SK-N-SH treated with all-trans-retinoic acid at 6 μM for 48 hours (cell line): ENCODE measurements at regions not wholly inside any gene's neighbourhood (a gene's known extent, or its start where the extent isn't known, plus 50 kb on each side); places are given as distances from the start of the nearest gene placed in this dataset.

Source experiments
- ATAC-seq: fragments of 200-7000 bp; cut with Tn5 transposase; 3 replicates; pipeline ENCODE4 v1.9.1; 2020; ENCODE audit warnings: mild to moderate bottlenecking, moderate library complexity
- ARNTL ChIP-seq: fragments of 450-650 bp; formaldehyde crosslinking; IDR thresholded peaks from 2 replicates; pipeline ENCODE4 v1.5.0; 2020; ENCODE audit warnings: low read depth, mild to moderate bottlenecking, moderate library complexity, borderline replicate concordance
- BACH2 ChIP-seq: fragments of 250-450 bp; sonication (Bioruptor Pico); IDR thresholded peaks from 2 replicates; pipeline ENCODE4 v1.9.0; 2021; ENCODE audit warnings: mild to moderate bottlenecking, borderline replicate concordance
- CSDC2 ChIP-seq: fragments of 250-450 bp; sonication (Bioruptor Pico); IDR thresholded peaks from 2 replicates; pipeline ENCODE4 v1.5.0; 2020; ENCODE audit warnings: mild to moderate bottlenecking, moderate library complexity
- ESRRG ChIP-seq: fragments of 250-450 bp; sonication (Bioruptor Pico); IDR thresholded peaks from 2 replicates; pipeline ENCODE4 v1.6.1; 2021; ENCODE audit warnings: mild to moderate bottlenecking
- GLIS3 ChIP-seq: fragments of 250-450 bp; sonication (Bioruptor Pico); IDR thresholded peaks from 2 replicates; pipeline ENCODE4 v1.5.0; 2020; ENCODE audit warnings: mild to moderate bottlenecking, moderate library complexity
- OSR1 ChIP-seq: fragments of 250-450 bp; sonication (Bioruptor Pico); IDR thresholded peaks from 2 replicates; pipeline ENCODE4 v1.8.0; 2022; ENCODE audit warnings: moderate library complexity, mild to moderate bottlenecking, inconsistent platforms
- PPARA ChIP-seq: fragments of 250-450 bp; sonication (Bioruptor Pico); IDR thresholded peaks from 2 replicates; pipeline ENCODE4 v1.5.0; 2020; ENCODE audit warnings: mild to moderate bottlenecking, borderline replicate concordance
- RARB ChIP-seq: fragments of 250-450 bp; sonication (Bioruptor Pico); IDR thresholded peaks from 2 replicates; pipeline ENCODE4 v1.8.0; 2021; ENCODE audit warnings: mild to moderate bottlenecking, moderate library complexity
- SNAI2 ChIP-seq: fragments of 250-450 bp; sonication (Bioruptor Pico); IDR thresholded peaks from 2 replicates; pipeline ENCODE4 v1.5.0; 2020; ENCODE audit warnings: mild to moderate bottlenecking, moderate library complexity
- TCF4 ChIP-seq: fragments of 250-450 bp; sonication (Bioruptor Pico); IDR thresholded peaks from 2 replicates; pipeline ENCODE4 v1.8.0; 2021; ENCODE audit warnings: mild to moderate bottlenecking, moderate library complexity, borderline replicate concordance
- TOX ChIP-seq: fragments of 250-450 bp; sonication (Bioruptor Pico); IDR thresholded peaks from 2 replicates; pipeline ENCODE4 v1.8.0; 2021; ENCODE audit warnings: mild to moderate bottlenecking, moderate library complexity, borderline replicate concordance
- ZC3H10 ChIP-seq: fragments of 250-450 bp; sonication (Bioruptor Pico); IDR thresholded peaks from 2 replicates; pipeline ENCODE4 v1.5.1; 2021; ENCODE audit warnings: mild to moderate bottlenecking, moderate library complexity
- ZFP3 ChIP-seq: fragments of 250-450 bp; sonication (Bioruptor Pico); IDR thresholded peaks from 2 replicates; pipeline ENCODE4 v1.5.0; 2020; ENCODE audit warnings: mild to moderate bottlenecking, moderate library complexity
- ZFP30 ChIP-seq: fragments of 450-650 bp; formaldehyde crosslinking; IDR thresholded peaks from 2 replicates; pipeline ENCODE4 v1.5.0; 2022; ENCODE audit warnings: mild to moderate bottlenecking, moderate library complexity
- ZNF565 ChIP-seq: fragments of 450-650 bp; formaldehyde crosslinking; conservative IDR thresholded peaks from 2 replicates; pipeline ENCODE4 v1.5.0; 2020; ENCODE audit warnings: low read depth, mild to moderate bottlenecking, moderate library complexity
- ZNF70 ChIP-seq: fragments of 450-650 bp; formaldehyde crosslinking; IDR thresholded peaks from 2 replicates; pipeline ENCODE4 v1.5.0; 2020; ENCODE audit warnings: mild to moderate bottlenecking, moderate library complexity
- ZNF8 ChIP-seq: fragments of 450-650 bp; formaldehyde crosslinking; IDR thresholded peaks from 2 replicates; pipeline ENCODE4 v1.5.0; 2020; ENCODE audit warnings: mild to moderate bottlenecking, moderate library complexity
- TF ChIP-seq, protein P1 (sequence below): fragments of 250-450 bp; sonication (Bioruptor Pico); IDR thresholded peaks from 2 replicates; pipeline ENCODE4 v1.5.1; 2020; ENCODE audit warnings: low read depth, mild to moderate bottlenecking, moderate library complexity
- TF ChIP-seq, protein P2 (sequence below): fragments of 250-450 bp; sonication (Bioruptor Pico); IDR thresholded peaks from 2 replicates; pipeline ENCODE4 v1.5.0; 2020; ENCODE audit warnings: mild to moderate bottlenecking, moderate library complexity
- TF ChIP-seq, protein P3 (sequence below): fragments of 250-450 bp; sonication (Bioruptor Pico); IDR thresholded peaks from 2 replicates; pipeline ENCODE4 v1.8.0; 2021; ENCODE audit warnings: low read depth, mild to moderate bottlenecking, moderate library complexity, borderline replicate concordance
- TF ChIP-seq, protein P4 (sequence below): fragments of 250-450 bp; sonication (Bioruptor Pico); IDR thresholded peaks from 2 replicates; pipeline ENCODE4 v1.5.1; 2021; ENCODE audit warnings: mild to moderate bottlenecking, moderate library complexity

DNA sequence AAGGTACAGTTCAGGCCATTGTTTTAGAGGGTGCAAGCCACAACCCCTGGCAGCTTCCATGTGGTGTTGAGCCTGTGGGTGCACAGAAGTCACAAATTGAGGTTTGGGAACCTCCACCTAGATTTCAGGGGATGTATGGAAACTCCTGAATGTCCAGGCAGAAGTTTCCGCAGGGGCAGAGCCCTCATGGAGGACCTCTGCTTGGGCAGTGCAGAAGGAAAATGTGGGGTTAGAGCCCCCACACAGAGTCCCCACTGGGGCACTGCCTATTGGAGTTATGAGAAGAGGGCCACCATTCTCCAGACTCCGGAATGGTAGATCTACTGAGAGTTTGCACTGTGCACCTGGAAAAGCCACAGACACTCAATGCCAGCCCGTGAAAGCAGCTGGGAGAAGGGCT, 242.0 kb upstream of the ACTRT1 start:
- TF ChIP-seq ZFP3 (CRISPR knock-in tag): no peak
- TF ChIP-seq, protein P1, sequence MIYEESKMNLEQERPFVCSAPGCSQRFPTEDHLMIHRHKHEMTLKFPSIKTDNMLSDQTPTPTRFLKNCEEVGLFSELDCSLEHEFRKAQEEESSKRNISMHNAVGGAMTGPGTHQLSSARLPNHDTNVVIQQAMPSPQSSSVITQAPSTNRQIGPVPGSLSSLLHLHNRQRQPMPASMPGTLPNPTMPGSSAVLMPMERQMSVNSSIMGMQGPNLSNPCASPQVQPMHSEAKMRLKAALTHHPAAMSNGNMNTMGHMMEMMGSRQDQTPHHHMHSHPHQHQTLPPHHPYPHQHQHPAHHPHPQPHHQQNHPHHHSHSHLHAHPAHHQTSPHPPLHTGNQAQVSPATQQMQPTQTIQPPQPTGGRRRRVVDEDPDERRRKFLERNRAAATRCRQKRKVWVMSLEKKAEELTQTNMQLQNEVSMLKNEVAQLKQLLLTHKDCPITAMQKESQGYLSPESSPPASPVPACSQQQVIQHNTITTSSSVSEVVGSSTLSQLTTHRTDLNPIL (CRISPR knock-in tag): no peak
- no peak for TF ChIP-seq CSDC2 (CRISPR knock-in tag)
- TF ChIP-seq RARB: no peak
- TF ChIP-seq, protein P2, sequence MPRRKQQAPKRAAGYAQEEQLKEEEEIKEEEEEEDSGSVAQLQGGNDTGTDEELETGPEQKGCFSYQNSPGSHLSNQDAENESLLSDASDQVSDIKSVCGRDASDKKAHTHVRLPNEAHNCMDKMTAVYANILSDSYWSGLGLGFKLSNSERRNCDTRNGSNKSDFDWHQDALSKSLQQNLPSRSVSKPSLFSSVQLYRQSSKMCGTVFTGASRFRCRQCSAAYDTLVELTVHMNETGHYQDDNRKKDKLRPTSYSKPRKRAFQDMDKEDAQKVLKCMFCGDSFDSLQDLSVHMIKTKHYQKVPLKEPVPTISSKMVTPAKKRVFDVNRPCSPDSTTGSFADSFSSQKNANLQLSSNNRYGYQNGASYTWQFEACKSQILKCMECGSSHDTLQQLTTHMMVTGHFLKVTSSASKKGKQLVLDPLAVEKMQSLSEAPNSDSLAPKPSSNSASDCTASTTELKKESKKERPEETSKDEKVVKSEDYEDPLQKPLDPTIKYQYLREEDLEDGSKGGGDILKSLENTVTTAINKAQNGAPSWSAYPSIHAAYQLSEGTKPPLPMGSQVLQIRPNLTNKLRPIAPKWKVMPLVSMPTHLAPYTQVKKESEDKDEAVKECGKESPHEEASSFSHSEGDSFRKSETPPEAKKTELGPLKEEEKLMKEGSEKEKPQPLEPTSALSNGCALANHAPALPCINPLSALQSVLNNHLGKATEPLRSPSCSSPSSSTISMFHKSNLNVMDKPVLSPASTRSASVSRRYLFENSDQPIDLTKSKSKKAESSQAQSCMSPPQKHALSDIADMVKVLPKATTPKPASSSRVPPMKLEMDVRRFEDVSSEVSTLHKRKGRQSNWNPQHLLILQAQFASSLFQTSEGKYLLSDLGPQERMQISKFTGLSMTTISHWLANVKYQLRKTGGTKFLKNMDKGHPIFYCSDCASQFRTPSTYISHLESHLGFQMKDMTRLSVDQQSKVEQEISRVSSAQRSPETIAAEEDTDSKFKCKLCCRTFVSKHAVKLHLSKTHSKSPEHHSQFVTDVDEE (CRISPR knock-in tag): no peak
- TF ChIP-seq ARNTL (CRISPR knock-in tag): no peak
- TF ChIP-seq ZNF565: no peak
- TF ChIP-seq ZNF8 (CRISPR knock-in tag): no peak
- TF ChIP-seq SNAI2 (CRISPR knock-in tag): no peak
- TF ChIP-seq, protein P3, sequence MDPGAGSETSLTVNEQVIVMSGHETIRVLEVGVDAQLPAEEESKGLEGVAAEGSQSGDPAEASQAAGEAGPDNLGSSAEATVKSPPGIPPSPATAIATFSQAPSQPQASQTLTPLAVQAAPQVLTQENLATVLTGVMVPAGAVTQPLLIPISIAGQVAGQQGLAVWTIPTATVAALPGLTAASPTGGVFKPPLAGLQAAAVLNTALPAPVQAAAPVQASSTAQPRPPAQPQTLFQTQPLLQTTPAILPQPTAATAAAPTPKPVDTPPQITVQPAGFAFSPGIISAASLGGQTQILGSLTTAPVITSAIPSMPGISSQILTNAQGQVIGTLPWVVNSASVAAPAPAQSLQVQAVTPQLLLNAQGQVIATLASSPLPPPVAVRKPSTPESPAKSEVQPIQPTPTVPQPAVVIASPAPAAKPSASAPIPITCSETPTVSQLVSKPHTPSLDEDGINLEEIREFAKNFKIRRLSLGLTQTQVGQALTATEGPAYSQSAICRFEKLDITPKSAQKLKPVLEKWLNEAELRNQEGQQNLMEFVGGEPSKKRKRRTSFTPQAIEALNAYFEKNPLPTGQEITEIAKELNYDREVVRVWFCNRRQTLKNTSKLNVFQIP (CRISPR knock-in tag): no peak
- no peak for TF ChIP-seq ZNF70 (CRISPR knock-in tag)
- TF ChIP-seq PPARA (CRISPR knock-in tag): no peak
- TF ChIP-seq ZFP30: no peak
- TF ChIP-seq TCF4 (CRISPR knock-in tag): no peak
- no peak for TF ChIP-seq GLIS3 (CRISPR knock-in tag)
- TF ChIP-seq, protein P4, sequence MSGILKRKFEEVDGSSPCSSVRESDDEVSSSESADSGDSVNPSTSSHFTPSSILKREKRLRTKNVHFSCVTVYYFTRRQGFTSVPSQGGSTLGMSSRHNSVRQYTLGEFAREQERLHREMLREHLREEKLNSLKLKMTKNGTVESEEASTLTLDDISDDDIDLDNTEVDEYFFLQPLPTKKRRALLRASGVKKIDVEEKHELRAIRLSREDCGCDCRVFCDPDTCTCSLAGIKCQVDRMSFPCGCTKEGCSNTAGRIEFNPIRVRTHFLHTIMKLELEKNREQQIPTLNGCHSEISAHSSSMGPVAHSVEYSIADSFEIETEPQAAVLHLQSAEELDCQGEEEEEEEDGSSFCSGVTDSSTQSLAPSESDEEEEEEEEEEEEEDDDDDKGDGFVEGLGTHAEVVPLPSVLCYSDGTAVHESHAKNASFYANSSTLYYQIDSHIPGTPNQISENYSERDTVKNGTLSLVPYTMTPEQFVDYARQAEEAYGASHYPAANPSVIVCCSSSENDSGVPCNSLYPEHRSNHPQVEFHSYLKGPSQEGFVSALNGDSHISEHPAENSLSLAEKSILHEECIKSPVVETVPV: no peak
- TF ChIP-seq BACH2 (CRISPR knock-in tag): no peak
- no peak for TF ChIP-seq ZC3H10 (CRISPR knock-in tag)
- TF ChIP-seq, all 23 proteins: peak for 0
- ATAC-seq: no peak

DNA sequence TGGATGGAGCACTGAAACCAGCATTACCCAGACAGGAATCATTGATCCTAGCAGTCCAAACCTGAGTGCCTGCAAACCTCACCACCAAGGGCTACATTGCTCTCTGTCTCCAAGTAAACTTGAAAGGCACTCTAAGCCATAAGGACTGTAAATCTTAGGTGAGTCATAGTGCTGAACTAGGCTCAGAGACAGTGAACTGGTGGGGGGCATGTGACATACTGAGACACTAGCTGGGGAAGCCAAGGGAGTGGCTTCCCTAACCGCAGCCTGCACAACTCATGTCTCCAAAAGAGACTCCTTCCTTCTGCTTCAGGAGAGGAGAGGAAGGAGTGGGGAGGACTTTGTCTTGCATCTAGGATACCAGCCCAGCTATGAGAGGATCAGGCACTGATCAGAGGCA, 235.5 kb upstream of the ACTRT1 start:
- TF ChIP-seq OSR1 (no peak), ZNF70 (CRISPR knock-in tag) (no peak), ZC3H10 (CRISPR knock-in tag) (no peak), RARB (no peak)
- no peak for ATAC-seq

DNA sequence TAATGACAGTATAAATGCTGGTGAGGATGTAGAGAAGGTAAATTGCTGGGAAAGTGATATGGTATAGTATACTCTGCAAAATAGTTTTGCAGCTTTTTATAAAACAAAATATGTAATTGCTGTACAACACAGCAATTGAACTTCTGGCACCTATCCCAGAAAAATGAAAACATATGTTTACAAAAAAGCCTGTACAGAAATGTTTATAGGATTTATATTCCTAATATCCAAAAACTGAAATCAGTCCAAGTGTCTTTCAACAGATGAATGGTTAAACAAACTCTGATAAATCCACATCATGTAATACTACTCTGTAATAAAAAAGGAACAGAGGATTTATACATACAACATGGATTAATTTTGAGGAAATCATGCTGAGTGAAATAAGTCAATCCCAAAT, 198.4 kb upstream of the ACTRT1 start:
- ATAC-seq: no peak
- no peak for TF ChIP-seq ESRRG
- TF ChIP-seq GLIS3 (CRISPR knock-in tag): no peak
- TF ChIP-seq, protein P3 (CRISPR knock-in tag): no peak
- no peak for TF ChIP-seq ARNTL (CRISPR knock-in tag)
- TF ChIP-seq, protein P2 (CRISPR knock-in tag): no peak
- TF ChIP-seq TOX (CRISPR knock-in tag): no peak
- no peak for TF ChIP-seq ZNF565
- TF ChIP-seq BACH2 (CRISPR knock-in tag): no peak
- TF ChIP-seq OSR1: no peak
- TF ChIP-seq ZNF8 (CRISPR knock-in tag): no peak
- no peak for TF ChIP-seq TCF4 (CRISPR knock-in tag)
- TF ChIP-seq, protein P1 (CRISPR knock-in tag): no peak
- no peak for TF ChIP-seq ZNF70 (CRISPR knock-in tag)
- TF ChIP-seq, all 23 proteins: peak for 0
